GM12874 (cell line): ENCODE measurements at regions not wholly inside any gene's neighbourhood (a gene's known extent, or its start where the extent isn't known, plus 50 kb on each side); places are given as distances from the start of the nearest gene placed in this dataset.

Source experiments
- CTCF ChIP-seq: IDR thresholded peaks from 2 replicates; pipeline ENCODE4 v1.5.1; 2011; ENCODE audit warnings: low read depth, mild to moderate bottlenecking, control low read depth, low read length, moderate library complexity; ENCODE audit not compliant: insufficient read depth

GRCh38 chr9:78806492-78807160 lies 509.7 kb downstream of the PSAT1 start:
- no peak for TF ChIP-seq CTCF

GRCh38 chr9:78807286-78807685 lies 510.4 kb downstream of the PSAT1 start:
- no peak for TF ChIP-seq CTCF

- no peak for TF ChIP-seq CTCF
Observed at GRCh38 chr9:78808048-78808447, 511.1 kb downstream of the PSAT1 start.

GRCh38 chr9:78811622-78812276 lies 514.8 kb downstream of the PSAT1 start:
- no peak for TF ChIP-seq CTCF

- TF ChIP-seq CTCF, result no peak
Observed at GRCh38 chr9:78812665-78813064, 515.7 kb downstream of the PSAT1 start.

GRCh38 chr9:78813602-78814180 lies 516.8 kb downstream of the PSAT1 start:
- no peak for TF ChIP-seq CTCF

- peak; percentile 60; the same call in 1 of the 2 replicates for TF ChIP-seq CTCF
Observed at GRCh38 chr9:78821126-78821822, 524.3 kb downstream of the PSAT1 start.
